Activated CD4-positive, alpha-beta T cell treated with anti-CD3 and anti-CD28 coated beads for 36 hours (primary cell): ENCODE measurements at regions not wholly inside any gene's neighbourhood (a gene's known extent, or its start where the extent isn't known, plus 50 kb on each side); places are given as distances from the start of the nearest gene placed in this dataset.
"Not testable (repeated sequence)": the region's sequence is repeated elsewhere in the genome, so short reads cannot be mapped to it uniquely, and the experiment has no call there.

Experiments used
- ATAC-seq: fragments of 200-7000 bp; cut with Tn5 transposase; one replicate; pipeline ENCODE4 v1.10.0; 2021; ENCODE audit warnings: mild to moderate bottlenecking, moderate library complexity
- CTCF ChIA-PET: fragments of 350-600 bp; sonication (Branson Sonifier 250); formaldehyde crosslinking; loops from one replicate; lab custom pipeline; 2021; ENCODE audit warnings: antibody characterized with exemption; lab: Charles Lee
- POLR2A ChIA-PET: fragments of 350-600 bp; sonication (Branson Sonifier 250); formaldehyde crosslinking; loops from one replicate; lab custom pipeline; 2021; ENCODE audit warnings: antibody characterized with exemption, inconsistent platforms; lab: Charles Lee
- DNase-seq: peaks from one replicate; pipeline ENCODE4 v3.0.0-alpha.2; 2020
- H3K27ac Mint-ChIP-seq: one replicate; pipeline ENCODE4 v1.8.0; 2021; ENCODE audit warnings: mixed read lengths
- H3K27me3 Mint-ChIP-seq: one replicate; pipeline ENCODE4 v1.8.0; 2021; ENCODE audit warnings: mixed read lengths
- H3K36me3 Mint-ChIP-seq: one replicate; pipeline ENCODE4 v1.8.0; 2021; ENCODE audit warnings: low read depth, mixed read lengths
- H3K4me1 Mint-ChIP-seq: one replicate; pipeline ENCODE4 v1.8.0; 2021; ENCODE audit warnings: mixed read lengths
- H3K4me3 Mint-ChIP-seq: one replicate; pipeline ENCODE4 v1.8.0; 2021; ENCODE audit warnings: mild to moderate bottlenecking, moderate library complexity, mixed read lengths
- H3K9me3 Mint-ChIP-seq: one replicate; pipeline ENCODE4 v1.8.0; 2021; ENCODE audit warnings: low read depth, mixed read lengths
- intact Hi-C, 2 experiments: fragments of 100-400 bp; cut with DNase I in 1 of 2; cut with micrococcal nuclease in 1 of 2; formaldehyde crosslinking; loops; one replicate each; pipeline versions ENCODE4 v1.14.2 to v1.15.1; 2022 to 2024; cut with DNase I, micrococcal nuclease

DNA sequence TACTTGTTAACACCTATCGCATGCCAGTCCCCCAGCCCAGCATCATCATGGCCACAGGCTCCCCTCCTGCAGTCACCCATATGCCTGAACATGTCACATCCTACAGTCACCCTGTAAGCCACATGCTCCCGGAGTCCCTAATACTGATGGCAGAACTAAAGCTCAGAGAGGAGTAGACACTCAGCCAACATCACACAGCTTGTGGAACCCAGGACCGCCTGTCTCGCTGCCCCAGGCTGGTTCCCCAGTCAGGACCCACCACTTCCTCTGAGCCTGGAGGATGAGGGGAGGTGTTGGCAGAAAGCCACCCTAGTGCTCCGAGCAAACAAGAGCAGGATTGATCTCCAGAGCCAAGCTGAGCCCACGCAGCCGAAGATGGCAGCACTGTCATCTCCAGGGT, 85.0 kb upstream of the MYL10 start:
- Mint-ChIP-seq H3K36me3 (no peaks in the 10 kb centered on the region), H3K27me3 (no peaks in the 10 kb centered on the region), H3K9me3 (no peaks in the 10 kb centered on the region), H3K27ac (no peak overlapping the region), H3K4me3 (no peak overlapping the region), H3K4me1 (no peaks in the 10 kb centered on the region)
- ATAC-seq (no peak), DNase-seq (no peak)
- intact Hi-C loops = no loop called here
- CTCF ChIA-PET = interaction anchor here (1.1 kb wide), 1 partner anchor 522 kb away, joined by 3 read pairs; no protein-coding TSS in a partner anchor
- POLR2A ChIA-PET = no interaction called here

GRCh38 chr7:101717628-101718357, 88.7 kb upstream of the MYL10 start:
- Mint-ChIP-seq H3K27ac (no peak overlapping the region), H3K36me3 (no peaks in the 10 kb centered on the region), H3K4me3 (no peak overlapping the region), H3K27me3 (no peaks in the 10 kb centered on the region), H3K4me1 (no peaks in the 10 kb centered on the region), H3K9me3 (no peaks in the 10 kb centered on the region)
- POLR2A ChIA-PET = no interaction called here
- intact Hi-C loops = no loop called here
- no peak for DNase-seq
- CTCF ChIA-PET = no interaction called here
- no peak for ATAC-seq

- no peaks in the 10 kb centered on the region for H3K9me3 Mint-ChIP-seq
- no peak for ATAC-seq
- H3K27ac Mint-ChIP-seq = no peak overlapping the region
Measured at GRCh38 chr7:101718363-101719122, 89.4 kb upstream of the MYL10 start.

GRCh38 chr7:101719123-101719470, 90.0 kb upstream of the MYL10 start:
- no peaks in the 10 kb centered on the region for H3K4me1 Mint-ChIP-seq
- intact Hi-C loops = no loop called here
- no peak overlapping the region for H3K4me3 Mint-ChIP-seq
- ChIA-PET POLR2A (no interaction called here), CTCF (no interaction called here)
- H3K9me3 Mint-ChIP-seq = peaks cover 4% of the 10 kb centered on the region
- H3K36me3 Mint-ChIP-seq = no peaks in the 10 kb centered on the region
- no peak overlapping the region for H3K27ac Mint-ChIP-seq
- H3K27me3 Mint-ChIP-seq = no peaks in the 10 kb centered on the region
- no peak for ATAC-seq
- DNase-seq = no peak

More at GRCh38 chr7:101718363-101719122, 89.4 kb upstream of the MYL10 start:
- Mint-ChIP-seq H3K4me1 (no peaks in the 10 kb centered on the region), H3K4me3 (no peak overlapping the region), H3K27me3 (no peaks in the 10 kb centered on the region), H3K36me3 (no peaks in the 10 kb centered on the region)
- DNase-seq = no peak
- ChIA-PET CTCF (no interaction called here), POLR2A (no interaction called here)
- intact Hi-C loops = no loop called here

DNA sequence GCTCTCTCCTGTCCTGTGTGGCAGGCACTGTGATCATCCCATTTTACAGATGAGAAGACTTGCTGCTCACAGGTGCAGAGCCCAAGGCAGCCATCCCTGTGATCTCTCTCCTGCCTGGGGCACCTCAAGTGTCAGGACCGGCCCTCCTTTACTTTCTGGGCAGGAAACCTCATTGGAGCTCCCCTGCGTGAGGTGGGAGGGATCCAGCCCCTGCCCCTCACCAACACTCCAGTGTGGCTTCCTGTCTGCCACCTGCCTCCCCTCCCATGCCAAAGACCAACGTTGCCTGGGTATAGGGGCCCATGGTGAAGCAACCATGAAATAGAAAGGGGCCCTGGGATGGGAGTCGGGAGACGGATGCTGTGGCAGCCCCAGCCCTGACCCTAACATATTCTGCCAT, 91.2 kb upstream of the MYL10 start:
- ChIA-PET POLR2A (no interaction called here), CTCF (interaction anchor here (0.7 kb wide), 1 partner anchor 117 kb away, joined by 3 read pairs; no protein-coding TSS in a partner anchor)
- intact Hi-C loops = no loop called here
- no peak for DNase-seq
- Mint-ChIP-seq H3K4me1 (no peaks in the 10 kb centered on the region), H3K27ac (no peak overlapping the region), H3K9me3 (peaks cover 4% of the 10 kb centered on the region), H3K4me3 (no peak overlapping the region), H3K27me3 (no peaks in the 10 kb centered on the region), H3K36me3 (no peaks in the 10 kb centered on the region)
- no peak for ATAC-seq

DNA sequence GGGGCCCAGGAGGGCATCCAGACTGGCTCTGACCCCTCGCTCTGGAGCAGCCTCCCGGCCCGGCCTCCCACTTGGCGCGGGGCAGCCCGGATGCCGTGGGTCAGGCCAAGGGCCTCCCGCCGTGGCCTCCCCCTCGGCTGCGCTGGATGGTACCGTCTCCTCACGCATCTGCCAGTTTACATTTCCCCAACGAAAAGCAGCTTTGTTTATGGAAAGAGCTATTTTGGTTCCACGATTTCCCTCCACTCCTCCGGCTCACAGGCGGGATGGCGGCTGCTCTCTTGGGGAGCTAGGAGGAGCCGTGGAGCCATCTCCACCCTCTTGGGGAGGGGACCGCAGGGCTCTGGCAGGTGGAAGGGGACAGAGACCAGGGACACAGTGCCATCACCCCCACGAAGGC, 93.2 kb upstream of the MYL10 start:
- ATAC-seq = no peak
- no peaks in the 10 kb centered on the region for H3K27me3 Mint-ChIP-seq

GRCh38 chr7:101723835-101724234, 93.6 kb upstream of the CUX1 start:
- no peak for ATAC-seq
- Mint-ChIP-seq H3K36me3 (no peaks in the 10 kb centered on the region), H3K4me1 (no peaks in the 10 kb centered on the region), H3K27ac (no peak overlapping the region), H3K4me3 (no peak overlapping the region), H3K27me3 (no peaks in the 10 kb centered on the region), H3K9me3 (peaks cover 4% of the 10 kb centered on the region)
- intact Hi-C loops = no loop called here
- POLR2A ChIA-PET = no interaction called here
- no peak for DNase-seq
- CTCF ChIA-PET = no interaction called here

More for the DNA sequence above, 93.2 kb upstream of the MYL10 start:
- POLR2A ChIA-PET = no interaction called here
- no peaks in the 10 kb centered on the region for H3K36me3 Mint-ChIP-seq
- H3K4me1 Mint-ChIP-seq = no peaks in the 10 kb centered on the region
- H3K27ac Mint-ChIP-seq = no peak overlapping the region
- intact Hi-C loops = no loop called here
- DNase-seq = no peak
- CTCF ChIA-PET = no interaction called here
- peaks cover 4% of the 10 kb centered on the region for H3K9me3 Mint-ChIP-seq
- no peak overlapping the region for H3K4me3 Mint-ChIP-seq

DNA sequence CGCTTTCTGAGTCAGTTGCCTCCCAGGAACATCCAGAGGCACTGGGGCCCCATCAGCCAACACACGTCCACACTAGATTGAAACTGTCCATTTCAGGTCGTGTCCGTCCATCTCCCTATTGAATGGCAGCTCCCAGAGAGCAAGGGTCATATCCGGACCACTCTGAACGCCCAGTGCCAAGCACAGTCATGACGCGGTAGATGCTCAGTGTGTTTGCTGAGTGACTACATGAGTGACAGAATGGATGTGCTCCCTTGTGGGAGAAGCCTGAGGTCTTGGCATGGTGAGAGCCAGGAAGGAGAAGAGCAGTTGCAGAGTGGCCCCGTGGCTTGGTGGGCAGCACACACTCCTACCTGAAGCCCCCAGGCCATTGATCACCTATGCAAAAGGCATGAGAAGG, 92.5 kb upstream of the CUX1 start:
- Mint-ChIP-seq H3K36me3 (no peaks in the 10 kb centered on the region), H3K27me3 (no peaks in the 10 kb centered on the region), H3K9me3 (peaks cover 4% of the 10 kb centered on the region), H3K4me1 (no peaks in the 10 kb centered on the region), H3K4me3 (no peak overlapping the region), H3K27ac (no peak overlapping the region)
- no peak for DNase-seq
- intact Hi-C loops = no loop called here
- no peak for ATAC-seq
- ChIA-PET POLR2A (no interaction called here), CTCF (interaction anchor here (1.0 kb wide), 1 partner anchor 61 kb away, joined by 3 read pairs; no protein-coding TSS in a partner anchor)

GRCh38 chr7:101725921-101726320, 91.5 kb upstream of the CUX1 start:
- Mint-ChIP-seq H3K9me3 (peaks cover 4% of the 10 kb centered on the region), H3K4me1 (no peaks in the 10 kb centered on the region), H3K36me3 (no peaks in the 10 kb centered on the region), H3K4me3 (no peak overlapping the region), H3K27me3 (no peaks in the 10 kb centered on the region), H3K27ac (no peak overlapping the region)
- POLR2A ChIA-PET = no interaction called here
- ATAC-seq = no peak
- DNase-seq = no peak
- CTCF ChIA-PET = no interaction called here
- intact Hi-C loops = no loop called here

DNA sequence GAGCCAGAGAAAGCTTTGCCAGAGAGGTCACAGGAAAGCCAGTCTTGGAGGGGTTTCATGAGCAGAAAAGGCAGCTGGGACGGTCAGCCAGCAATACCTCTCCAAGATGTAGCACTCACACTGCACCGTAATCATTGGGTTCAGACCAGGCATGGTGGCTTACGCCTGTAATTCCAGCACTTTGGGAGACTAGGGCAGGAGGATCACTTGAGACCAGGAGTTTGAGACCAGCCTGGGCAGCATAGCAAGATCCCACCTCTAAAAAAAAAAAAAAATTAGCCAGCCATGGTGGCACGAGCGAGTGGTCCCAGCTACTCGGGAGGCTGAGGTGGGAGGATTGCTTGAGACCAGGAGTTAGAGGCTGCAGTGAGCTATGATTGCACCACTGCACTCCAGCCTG, 90.2 kb upstream of the CUX1 start:
- Mint-ChIP-seq H3K36me3 (no peaks in the 10 kb centered on the region), H3K9me3 (peaks cover 4% of the 10 kb centered on the region), H3K27me3 (no peaks in the 10 kb centered on the region), H3K27ac (no peak overlapping the region), H3K4me3 (no peak overlapping the region), H3K4me1 (no peaks in the 10 kb centered on the region)
- POLR2A ChIA-PET = no interaction called here
- intact Hi-C loops = no loop called here
- ATAC-seq = no peak
- DNase-seq = no peak
- CTCF ChIA-PET = no interaction called here

- intact Hi-C loops = no loop called here
- POLR2A ChIA-PET = no interaction called here
- CTCF ChIA-PET = no interaction called here
- ATAC-seq (no peak), DNase-seq (no peak)
- H3K4me1 Mint-ChIP-seq = no peaks in the 10 kb centered on the region
- H3K4me3 Mint-ChIP-seq = no peak overlapping the region
- no peaks in the 10 kb centered on the region for H3K36me3 Mint-ChIP-seq
- no peaks in the 10 kb centered on the region for H3K27me3 Mint-ChIP-seq
- peaks cover 4% of the 10 kb centered on the region for H3K9me3 Mint-ChIP-seq
- H3K27ac Mint-ChIP-seq = no peak overlapping the region
Measured at GRCh38 chr7:101728128-101728527, 89.3 kb upstream of the CUX1 start.

- CTCF ChIA-PET = interaction anchor here (0.5 kb wide), 1 partner anchor 186 kb away, joined by 3 read pairs; no protein-coding TSS in a partner anchor
- H3K4me1 Mint-ChIP-seq, H3K27ac Mint-ChIP-seq, intact Hi-C loops, H3K27me3 Mint-ChIP-seq, H3K36me3 Mint-ChIP-seq, DNase-seq, H3K4me3 Mint-ChIP-seq, POLR2A ChIA-PET, H3K9me3 Mint-ChIP-seq, ATAC-seq: not testable (repeated sequence)
Measured at GRCh38 chr7:101728873-101729240, 88.6 kb upstream of the CUX1 start.
